HEK293 (cell line): ENCODE measurements at regions not wholly inside any gene's neighbourhood (a gene's known extent, or its start where the extent isn't known, plus 50 kb on each side); places are given as distances from the start of the nearest gene placed in this dataset.

Experiments used
- CTCF ChIA-PET: fragments of 350-600 bp; formaldehyde crosslinking; extraction: SDS; loops from one replicate; lab custom pipeline; 2021; ENCODE audit warnings: antibody characterized with exemption; lab: Yijun Ruan, JAX
- POLR2A ChIA-PET: fragments of 300-600 bp; formaldehyde crosslinking; extraction: SDS; loops from one replicate; lab custom pipeline; 2020; ENCODE audit warnings: antibody characterized with exemption, inconsistent platforms; lab: Yijun Ruan, JAX
- H3K27ac ChIP-seq: fragments of 200-500 bp; sonication (Bioruptor generic); 2 replicates; pipeline ENCODE4 v1.5.1; 2014; ENCODE audit warnings: low read depth, low read length, control low read depth, inconsistent platforms; ENCODE audit errors: extremely low read depth
- H3K36me3 ChIP-seq, 2 experiments: fragments of 200-500 bp in 1 of 2; sonication (Bioruptor generic) in 1 of 2; 1 replicate in 1 of 2; 2 replicates in 1 of 2; pipeline ENCODE4 v1.5.1; 2014 to 2017; ENCODE audit warnings: inconsistent platforms in 2 of 2, low read length in 2 of 2; ENCODE audit not compliant: control insufficient read depth in 2 of 2, insufficient read depth in 1 of 2
- H3K4me1 ChIP-seq: fragments of 200-500 bp; sonication (Bioruptor generic); 2 replicates; pipeline ENCODE4 v1.5.1; 2014; ENCODE audit warnings: mild to moderate bottlenecking, low read length, inconsistent platforms; ENCODE audit not compliant: control insufficient read depth, insufficient read depth
- H3K4me3 ChIP-seq: 2 replicates; pipeline ENCODE4 v1.5.1; 2011; ENCODE audit warnings: low read depth, mild to moderate bottlenecking, control low read depth, low read length, moderate library complexity
- H3K9me3 ChIP-seq: fragments of 200-500 bp; sonication (Bioruptor generic); 2 replicates; pipeline ENCODE4 v1.5.1; 2014; ENCODE audit warnings: low read depth, low read length, inconsistent platforms; ENCODE audit not compliant: control insufficient read depth, insufficient read depth
- REPIN1 ChIP-seq: fragments of 450-650 bp; formaldehyde crosslinking; IDR thresholded peaks from 2 replicates; pipeline ENCODE4 v1.5.1; 2017; ENCODE audit warnings: missing biosample characterization, missing genetic modification characterization, low read depth
- TSHZ1 ChIP-seq: fragments of 450-650 bp; formaldehyde crosslinking; IDR thresholded peaks from 2 replicates; pipeline ENCODE4 v1.5.1; 2016; ENCODE audit warnings: missing biosample characterization, missing genetic modification characterization, borderline replicate concordance
- ZFP37 ChIP-seq: fragments of 450-650 bp; formaldehyde crosslinking; IDR thresholded peaks from 2 replicates; pipeline ENCODE4 v1.5.1; 2016; ENCODE audit warnings: missing biosample characterization, missing genetic modification characterization
- ZNF114 ChIP-seq: fragments of 450-650 bp; formaldehyde crosslinking; IDR thresholded peaks from 2 replicates; pipeline ENCODE4 v1.5.0; 2017; ENCODE audit warnings: missing biosample characterization, missing genetic modification characterization
- ZNF155 ChIP-seq: fragments of 450-650 bp; formaldehyde crosslinking; IDR thresholded peaks from 2 replicates; pipeline ENCODE4 v1.5.1; 2016; ENCODE audit warnings: missing biosample characterization, missing genetic modification characterization
- ZNF23 ChIP-seq: fragments of 450-650 bp; formaldehyde crosslinking; IDR thresholded peaks from 2 replicates; pipeline ENCODE4 v1.5.1; 2016; ENCODE audit warnings: missing biosample characterization, missing genetic modification characterization, borderline replicate concordance
- ZNF335 ChIP-seq: fragments of 450-650 bp; formaldehyde crosslinking; conservative IDR thresholded peaks from 2 replicates; pipeline ENCODE4 v1.5.1; 2016; ENCODE audit warnings: missing biosample characterization, missing genetic modification characterization
- ZNF354C ChIP-seq: fragments of 450-650 bp; formaldehyde crosslinking; IDR thresholded peaks from 2 replicates; pipeline ENCODE4 v1.5.1; 2016; ENCODE audit warnings: missing biosample characterization, missing genetic modification characterization, low read depth, borderline replicate concordance
- ZNF37A ChIP-seq: fragments of 450-650 bp; IDR thresholded peaks from 2 replicates; pipeline ENCODE4 v1.5.1; 2018; ENCODE audit warnings: missing biosample characterization, missing genetic modification characterization
- ZNF404 ChIP-seq: fragments of 450-650 bp; formaldehyde crosslinking; IDR thresholded peaks from 2 replicates; pipeline ENCODE4 v1.5.1; 2017; ENCODE audit warnings: missing biosample characterization, missing genetic modification characterization
- ZNF518A ChIP-seq: fragments of 450-650 bp; formaldehyde crosslinking; conservative IDR thresholded peaks from 2 replicates; pipeline ENCODE4 v1.5.1; 2016; ENCODE audit warnings: low read depth, missing biosample characterization, missing genetic modification characterization
- ZNF544 ChIP-seq: fragments of 450-650 bp; formaldehyde crosslinking; IDR thresholded peaks from 2 replicates; pipeline ENCODE4 v1.5.0; 2017; ENCODE audit warnings: missing biosample characterization, missing genetic modification characterization
- ZNF561 ChIP-seq: fragments of 450-650 bp; IDR thresholded peaks from 2 replicates; pipeline ENCODE4 v1.5.1; 2018; ENCODE audit warnings: missing biosample characterization, missing genetic modification characterization, borderline replicate concordance
- ZNF747 ChIP-seq: fragments of 450-650 bp; formaldehyde crosslinking; IDR thresholded peaks from 2 replicates; pipeline ENCODE4 v1.5.1; 2016; ENCODE audit warnings: missing biosample characterization, missing genetic modification characterization
- ZNF791 ChIP-seq: fragments of 450-650 bp; formaldehyde crosslinking; IDR thresholded peaks from 2 replicates; pipeline ENCODE4 v1.5.1; 2016; ENCODE audit warnings: missing biosample characterization, missing genetic modification characterization
- ZSCAN23 ChIP-seq: fragments of 450-650 bp; formaldehyde crosslinking; IDR thresholded peaks from 2 replicates; pipeline ENCODE4 v1.5.1; 2016; ENCODE audit warnings: missing biosample characterization, missing genetic modification characterization
- TF ChIP-seq, protein P1 (sequence below): fragments of 450-650 bp; formaldehyde crosslinking; IDR thresholded peaks from 2 replicates; pipeline ENCODE4 v1.5.1; 2017; ENCODE audit warnings: missing biosample characterization, missing genetic modification characterization

GRCh38 chr5:167012123-167013034 is 1279.1 kb upstream of the WWC1 start (continued):
- TF ChIP-seq ZNF518A (tag by site-specific recombination) (no peak), ZNF354C (tag by site-specific recombination) (no peak), ZNF404 (no peak), ZSCAN23 (tag by site-specific recombination) (no peak)
- TF ChIP-seq, protein P1, sequence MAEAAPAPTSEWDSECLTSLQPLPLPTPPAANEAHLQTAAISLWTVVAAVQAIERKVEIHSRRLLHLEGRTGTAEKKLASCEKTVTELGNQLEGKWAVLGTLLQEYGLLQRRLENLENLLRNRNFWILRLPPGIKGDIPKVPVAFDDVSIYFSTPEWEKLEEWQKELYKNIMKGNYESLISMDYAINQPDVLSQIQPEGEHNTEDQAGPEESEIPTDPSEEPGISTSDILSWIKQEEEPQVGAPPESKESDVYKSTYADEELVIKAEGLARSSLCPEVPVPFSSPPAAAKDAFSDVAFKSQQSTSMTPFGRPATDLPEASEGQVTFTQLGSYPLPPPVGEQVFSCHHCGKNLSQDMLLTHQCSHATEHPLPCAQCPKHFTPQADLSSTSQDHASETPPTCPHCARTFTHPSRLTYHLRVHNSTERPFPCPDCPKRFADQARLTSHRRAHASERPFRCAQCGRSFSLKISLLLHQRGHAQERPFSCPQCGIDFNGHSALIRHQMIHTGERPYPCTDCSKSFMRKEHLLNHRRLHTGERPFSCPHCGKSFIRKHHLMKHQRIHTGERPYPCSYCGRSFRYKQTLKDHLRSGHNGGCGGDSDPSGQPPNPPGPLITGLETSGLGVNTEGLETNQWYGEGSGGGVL (tag by site-specific recombination), result no peak

DNA sequence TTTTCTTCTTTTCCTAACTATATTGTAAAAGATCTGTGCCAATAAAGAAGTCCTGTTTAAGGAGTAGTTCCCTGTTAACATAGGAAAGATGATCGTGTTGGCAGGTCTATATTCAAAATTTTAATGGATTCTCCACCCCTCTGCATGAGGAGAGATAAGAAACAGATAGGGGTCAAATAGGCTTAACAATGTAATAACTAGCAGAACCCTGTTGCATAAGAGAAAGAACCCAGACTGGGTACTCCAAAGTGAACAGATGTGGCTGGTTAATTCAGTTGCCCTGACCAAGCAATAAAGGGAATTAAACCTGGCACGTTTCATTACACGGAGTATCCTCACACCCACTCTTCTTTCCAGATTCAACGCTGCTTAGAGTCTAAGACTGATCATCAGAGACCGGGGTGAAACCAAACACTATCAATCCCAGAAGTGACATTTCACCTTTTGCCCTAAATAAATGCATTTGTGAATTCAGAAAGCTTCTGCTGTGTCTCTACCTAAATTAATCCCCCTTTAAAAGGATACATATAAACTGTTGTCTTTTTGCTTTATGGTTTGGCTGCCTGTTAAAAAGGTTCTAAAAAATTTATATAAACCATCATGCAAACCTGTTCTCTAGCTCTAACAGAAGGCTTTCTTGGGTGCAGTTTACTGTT is 1276.9 kb upstream of the WWC1 start:
- no peak overlapping the region for H3K27ac ChIP-seq
- no peak for TF ChIP-seq ZNF561 (tag by site-specific recombination)
- no peak for TF ChIP-seq ZNF791 (tag by site-specific recombination)
- no peak for TF ChIP-seq ZNF37A
- TF ChIP-seq ZNF23, result no peak
- TF ChIP-seq ZNF544 (tag by site-specific recombination), result no peak
- no peak for TF ChIP-seq REPIN1 (tag by site-specific recombination)
- TF ChIP-seq, all 188 proteins: peak for 0
- ChIA-PET CTCF (no interaction called here), POLR2A (no interaction called here)
- Histone ChIP-seq H3K9me3 (no peaks in the 10 kb centered on the region), H3K4me3 (no peak overlapping the region), H3K4me1 (no peaks in the 10 kb centered on the region), H3K36me3 (no peaks in the 10 kb centered on the region)

DNA sequence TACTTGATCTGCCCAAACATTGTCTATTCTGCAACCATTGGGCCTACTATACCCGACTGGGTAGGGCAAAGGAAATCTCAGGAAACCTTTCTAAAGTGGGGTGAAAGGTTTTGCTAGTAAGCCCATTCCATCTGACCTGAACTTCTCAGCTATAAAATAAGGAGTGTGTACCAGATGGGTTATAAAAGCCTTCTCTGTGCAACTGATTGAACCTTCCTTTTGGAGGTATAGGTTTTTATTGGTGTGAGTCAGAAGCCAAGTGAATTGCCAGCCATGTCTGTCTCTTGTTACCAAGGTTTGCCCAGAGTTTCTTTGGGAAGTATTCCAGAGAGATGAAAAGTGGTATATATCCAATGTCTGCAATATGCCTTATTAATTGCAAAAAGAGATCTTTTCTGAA is 1271.0 kb upstream of the WWC1 start:
- ChIA-PET CTCF (no interaction called here), POLR2A (interaction anchor here (0.6 kb wide), 1 partner anchor 20 kb away, joined by 3 read pairs; no protein-coding TSS in a partner anchor)
- Histone ChIP-seq H3K4me3 (no peak overlapping the region), H3K9me3 (no peaks in the 10 kb centered on the region), H3K4me1 (no peaks in the 10 kb centered on the region), H3K27ac (no peak overlapping the region), H3K36me3 (no peaks in the 10 kb centered on the region)
- TF ChIP-seq TSHZ1 (no peak), ZFP37 (tag by site-specific recombination) (no peak), ZNF747 (tag by site-specific recombination) (no peak), ZNF335 (tag by site-specific recombination) (no peak), ZNF114 (tag by site-specific recombination) (no peak), ZNF155 (tag by site-specific recombination) (no peak)
